ENCODE measurements at regions not wholly inside any gene's neighbourhood (a gene's known extent, or its start where the extent isn't known, plus 50 kb on each side); places are given as distances from the start of the nearest gene placed in this dataset.

GRCh38 chr13:44312131-44312530, 61.5 kb upstream of the SERP2 start:
- TF ChIP-seq CTCF (IDR thresholded peaks at IDR 0.05) (no peak), POLR2AphosphoS5 (IDR thresholded peaks at IDR 0.05) (no peak)

Measured in sigmoid colon (tissue), 4 donors.